COLO829 (cell line): ENCODE measurements at regions not wholly inside any gene's neighbourhood (a gene's known extent, or its start where the extent isn't known, plus 50 kb on each side); places are given as distances from the start of the nearest gene placed in this dataset.
"Not testable (repeated sequence)": the region's sequence is repeated elsewhere in the genome, so short reads cannot be mapped to it uniquely, and the experiment has no call there.

ENCODE experiments used
- DNase-seq: peaks from one replicate; pipeline ENCODE4 v3.0.0; 2012; ENCODE audit warnings: low spot score

DNA sequence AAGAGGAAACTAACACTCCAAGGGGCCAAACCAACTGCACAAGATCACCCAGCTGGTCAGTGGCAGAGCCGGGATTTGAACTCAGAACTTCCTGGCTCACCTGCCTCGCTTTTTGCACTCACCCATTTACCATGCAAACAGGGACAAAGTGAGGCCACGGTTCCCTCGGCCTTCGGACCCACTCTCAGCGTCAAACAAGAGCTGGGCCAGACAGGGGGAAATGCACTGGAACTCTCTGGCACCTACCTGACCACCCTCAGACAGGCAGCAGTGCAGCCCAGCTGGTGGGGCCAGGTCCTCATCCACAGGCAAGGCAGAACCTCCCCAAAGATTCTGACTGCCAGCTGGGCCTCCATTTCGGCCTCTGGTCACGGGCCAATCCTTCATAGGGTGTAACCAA is 93.7 kb upstream of the SRSF6 start:
- no peak for DNase-seq

GRCh38 chr20:43363506-43363905 is 94.2 kb upstream of the SRSF6 start:
- DNase-seq = no peak

- DNase-seq = no peak
Observed at GRCh38 chr20:43361526-43361925, 96.2 kb upstream of the SRSF6 start.

DNA sequence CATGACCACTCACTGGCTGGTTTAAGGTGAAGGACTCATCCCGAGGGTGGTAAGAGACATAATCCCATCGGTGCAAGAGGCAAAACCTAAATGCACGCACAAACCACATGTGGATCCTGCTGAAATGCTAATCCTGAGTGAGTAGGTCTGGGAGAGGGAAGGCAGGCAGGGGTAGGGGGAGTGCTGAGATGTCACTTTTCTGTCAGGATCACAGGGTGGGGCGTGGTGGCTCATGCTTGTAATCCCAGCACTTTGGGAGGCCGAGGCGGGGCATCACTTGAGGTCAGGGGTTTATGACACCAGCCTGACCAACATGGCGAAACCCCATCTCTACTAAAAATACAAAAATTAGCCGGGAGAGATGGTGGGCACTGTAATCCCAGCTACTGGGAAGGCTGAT is 97.7 kb upstream of the SRSF6 start:
- no peak for DNase-seq

- no peak for DNase-seq
Observed at GRCh38 chr20:43358811-43359210, 98.9 kb upstream of the SRSF6 start.

- no peak for DNase-seq
Observed at GRCh38 chr20:43357352-43357751, 100.3 kb upstream of the SRSF6 start.

GRCh38 chr20:43355610-43356009 is 102.1 kb upstream of the SRSF6 start:
- DNase-seq = no peak

GRCh38 chr20:43352996-43353395 is 104.7 kb upstream of the SRSF6 start:
- DNase-seq = no peak

GRCh38 chr20:43350694-43351093 is 107.0 kb upstream of the SRSF6 start:
- not testable (repeated sequence) for DNase-seq

- no peak for DNase-seq
Observed at GRCh38 chr20:43349841-43350240, 107.9 kb upstream of the SRSF6 start.

- not testable (repeated sequence) for DNase-seq
Observed at GRCh38 chr20:43347839-43348238, 109.9 kb upstream of the SRSF6 start.

DNA sequence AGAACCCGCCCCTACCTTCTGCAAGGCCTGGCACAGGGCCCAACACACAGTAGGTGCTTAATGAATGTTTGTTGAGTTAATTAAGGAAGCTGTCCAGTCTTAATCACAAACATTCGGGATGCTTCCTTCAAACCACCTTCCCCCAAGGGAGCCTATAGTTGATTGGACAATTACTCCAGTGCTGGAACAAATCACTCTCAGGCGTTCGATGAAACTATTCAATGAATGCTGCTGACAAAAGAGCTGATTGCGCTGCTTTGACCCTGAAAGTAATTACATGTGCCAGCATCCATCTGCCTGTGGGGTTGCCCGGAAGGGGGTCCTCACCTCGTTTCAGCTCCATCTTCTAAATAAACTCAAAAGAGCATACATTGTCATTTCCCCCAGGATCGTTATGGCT is 112.0 kb upstream of the SRSF6 start:
- DNase-seq = no peak

- DNase-seq = no peak
Observed at GRCh38 chr20:43341511-43341910, 116.2 kb upstream of the SRSF6 start.

- no peak for DNase-seq
Observed at GRCh38 chr20:43337036-43337435, 120.7 kb upstream of the SRSF6 start.

GRCh38 chr20:43334080-43334479 is 123.6 kb upstream of the SRSF6 start:
- no peak for DNase-seq

- no peak for DNase-seq
Observed at GRCh38 chr20:43331906-43332305, 125.8 kb upstream of the SRSF6 start.

GRCh38 chr20:43328697-43329096 is 129.0 kb upstream of the SRSF6 start:
- no peak for DNase-seq

DNA sequence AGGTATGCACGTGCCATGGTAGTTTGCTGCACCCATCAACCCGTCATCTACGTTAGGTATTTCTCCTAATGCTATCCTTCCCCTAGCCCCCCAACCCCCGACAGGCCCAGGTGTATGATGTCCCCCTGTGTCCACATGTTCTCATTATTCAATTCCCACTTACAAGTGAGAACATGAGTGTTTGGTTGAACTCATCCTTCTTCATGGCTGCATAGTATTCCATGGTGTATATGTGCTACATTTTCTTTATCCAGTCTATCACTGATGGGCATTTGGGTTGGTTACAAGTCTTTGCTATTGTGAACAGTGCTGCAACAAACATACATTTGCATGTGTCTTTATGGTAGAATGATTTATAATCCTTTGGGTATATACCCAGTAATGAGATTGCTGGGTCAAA is 130.5 kb upstream of the SRSF6 start:
- DNase-seq = not testable (repeated sequence)

DNA sequence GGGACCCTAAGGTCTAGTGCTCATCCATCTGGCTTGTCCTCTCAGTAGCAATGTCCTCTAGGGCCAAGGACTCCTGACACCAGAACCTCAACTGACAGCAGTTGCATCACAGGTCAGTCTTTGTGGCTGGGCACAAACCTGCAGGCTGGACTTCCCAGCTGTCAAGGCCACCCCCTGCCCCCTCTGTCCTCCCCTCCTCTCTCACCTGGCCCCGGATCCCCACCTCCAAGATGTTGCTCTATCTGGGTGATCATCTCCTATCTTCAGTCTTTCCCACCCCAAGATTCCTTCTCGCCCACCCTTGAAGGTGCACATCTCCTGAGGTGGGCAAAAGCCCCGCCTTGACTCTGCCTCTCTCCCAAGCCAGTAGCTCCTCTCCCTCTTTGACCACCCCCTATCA is 131.8 kb upstream of the SRSF6 start:
- no peak for DNase-seq

- DNase-seq = no peak
Observed at GRCh38 chr20:43323592-43323991, 133.9 kb upstream of the PTPRT start.

DNA sequence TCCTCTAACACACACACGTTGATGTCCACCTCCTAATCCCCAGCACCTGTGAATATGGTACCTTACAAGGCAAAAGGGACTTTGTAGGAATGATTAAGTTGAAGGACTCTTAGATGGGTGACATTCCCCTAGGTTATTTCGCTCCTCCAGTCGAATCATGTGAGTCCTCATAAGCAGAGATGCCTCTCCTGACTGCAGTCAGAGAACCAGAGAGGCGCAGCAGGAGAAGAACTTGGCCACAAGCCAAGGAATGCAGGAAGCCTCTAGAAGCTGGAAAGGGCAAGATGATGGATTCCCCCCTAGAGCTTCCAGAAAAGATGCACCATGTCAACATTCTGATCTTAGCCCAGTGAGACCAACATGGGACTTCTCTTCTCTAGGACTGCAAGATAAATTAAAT is 133.1 kb upstream of the PTPRT start:
- DNase-seq = no peak

DNA sequence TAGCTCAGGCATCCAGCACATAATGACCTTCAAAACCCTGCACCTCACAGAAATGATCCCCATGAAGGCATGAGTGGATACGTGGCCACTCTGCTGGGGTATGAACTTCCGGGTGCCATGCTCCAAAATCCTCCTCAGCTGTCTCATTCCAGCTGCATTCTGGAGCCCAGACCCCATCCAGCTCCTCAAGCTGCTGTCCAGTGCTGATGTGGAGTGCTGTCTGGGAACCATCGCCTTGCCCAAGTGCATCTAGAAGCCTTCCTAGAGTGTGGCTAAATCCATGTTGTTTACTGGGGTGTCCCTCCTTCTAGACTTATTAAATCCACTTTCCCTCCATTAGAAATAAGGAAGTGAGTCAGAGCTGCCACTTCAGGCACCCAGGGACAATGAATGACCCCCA is 130.8 kb upstream of the PTPRT start:
- no peak for DNase-seq

DNA sequence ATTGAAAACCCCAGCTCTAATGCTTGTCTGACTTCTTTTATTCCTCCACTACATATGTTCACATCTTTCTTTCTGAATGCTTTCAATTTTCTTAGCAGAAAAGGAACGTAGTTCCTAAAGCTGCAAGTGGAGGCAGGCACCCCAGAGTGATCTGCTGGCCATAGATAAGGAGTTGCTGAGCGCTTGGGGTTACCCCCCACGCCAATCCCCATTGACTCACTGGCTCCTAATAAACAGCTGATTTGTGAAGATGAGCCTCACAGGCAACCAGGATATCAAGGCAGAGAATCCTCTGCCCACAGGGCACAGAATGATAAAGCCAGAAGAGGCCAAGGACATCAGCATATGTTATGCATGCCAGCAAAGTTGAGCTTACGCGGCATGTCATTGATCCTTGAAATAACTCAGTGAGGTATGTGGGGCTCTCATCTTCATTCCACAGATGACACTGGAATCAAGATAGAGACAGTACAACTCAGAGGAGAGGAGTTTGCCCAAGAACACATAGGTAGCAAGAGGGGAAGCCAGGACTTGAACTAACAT is 129.1 kb upstream of the PTPRT start:
- DNase-seq = no peak

DNA sequence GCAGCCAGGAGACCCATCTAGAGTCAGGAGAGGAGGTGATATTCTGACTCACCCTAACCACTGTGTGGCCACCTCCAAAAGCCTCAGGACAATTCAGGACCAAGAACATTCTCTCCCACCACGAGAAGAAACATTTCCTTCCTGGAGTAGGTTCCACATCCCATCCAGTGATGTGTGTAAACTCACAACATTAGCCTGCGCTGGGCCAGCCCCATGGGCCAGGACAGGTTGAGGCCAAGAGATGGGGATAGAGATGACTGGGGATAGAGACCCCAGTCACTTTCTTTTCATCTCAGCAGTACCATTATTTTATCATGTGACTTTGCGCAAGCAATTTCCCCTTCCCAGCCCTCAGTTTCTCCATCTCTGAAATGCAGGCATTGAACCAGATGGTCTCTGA is 126.6 kb upstream of the PTPRT start:
- DNase-seq = no peak

DNA sequence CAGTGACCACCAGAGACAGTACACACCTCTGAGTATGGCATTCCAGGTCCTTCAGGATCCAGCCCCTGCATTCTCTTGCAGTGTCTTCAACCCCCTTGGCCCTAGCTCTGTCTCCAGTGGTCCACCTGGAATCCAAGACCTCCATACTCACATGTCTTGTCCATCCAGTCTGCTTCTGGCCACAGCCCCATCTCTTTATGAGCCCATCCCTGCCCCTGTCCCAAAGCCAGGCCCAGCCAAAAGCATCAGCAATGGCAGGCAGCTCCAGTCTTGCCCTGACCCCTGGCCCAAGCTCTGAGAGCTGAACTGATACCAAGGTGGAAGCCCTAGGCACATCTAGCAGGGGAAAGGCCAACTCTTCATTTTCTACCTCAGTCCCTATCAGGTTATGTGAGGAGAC is 119.6 kb upstream of the PTPRT start:
- DNase-seq = no peak
